NCI-H2029 treated with DMSO at 0.1 percent for 48 hours (cell line): ENCODE measurements at regions not wholly inside any gene's neighbourhood (a gene's known extent, or its start where the extent isn't known, plus 50 kb on each side); places are given as distances from the start of the nearest gene placed in this dataset.

ENCODE experiments used
- DNase-seq: peaks from one replicate; lab custom pipeline; 2025; lab: John Stamatoyannopoulos, UW

DNA sequence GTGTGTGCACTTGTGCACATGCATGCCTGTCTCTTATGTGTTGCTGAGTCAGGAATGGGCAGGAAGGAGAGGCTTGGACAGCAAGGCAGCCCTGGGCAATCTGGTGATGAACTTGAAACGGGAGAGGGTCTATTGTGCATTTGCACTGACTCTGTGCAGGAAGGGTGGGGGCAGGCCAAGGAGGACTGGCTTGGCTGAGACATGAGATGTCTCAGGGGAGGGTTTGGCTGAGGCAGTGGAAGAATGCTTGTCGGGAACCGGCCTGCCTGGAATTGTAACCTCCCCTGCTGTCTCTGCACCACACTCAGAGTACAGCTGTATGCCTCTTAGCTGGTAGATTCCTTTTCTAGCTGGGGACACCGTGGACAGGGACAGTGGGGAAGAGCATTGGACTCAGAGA lies 176.1 kb upstream of the TNP1 start:
- no peak for DNase-seq

DNA sequence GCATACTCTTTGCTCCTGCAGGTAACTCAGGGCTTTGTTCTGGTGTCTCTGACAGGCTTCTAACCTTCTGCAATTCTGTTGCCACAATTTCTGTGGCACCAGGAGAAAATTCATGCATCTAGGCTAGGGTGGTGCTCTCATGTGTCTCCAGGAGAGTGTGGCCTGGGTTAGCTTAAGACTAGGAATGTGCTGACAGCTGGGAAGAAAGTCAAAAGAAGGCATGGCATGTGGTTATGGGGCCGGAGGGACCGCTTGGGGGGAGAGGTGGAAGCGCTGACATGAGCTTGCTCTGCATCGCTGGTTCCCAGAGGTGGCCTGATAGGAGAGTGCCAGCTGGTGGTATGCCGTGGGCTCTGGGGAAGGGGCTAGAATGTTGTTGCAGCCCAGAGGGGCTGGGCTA lies 173.3 kb upstream of the TNP1 start:
- no peak for DNase-seq

DNA sequence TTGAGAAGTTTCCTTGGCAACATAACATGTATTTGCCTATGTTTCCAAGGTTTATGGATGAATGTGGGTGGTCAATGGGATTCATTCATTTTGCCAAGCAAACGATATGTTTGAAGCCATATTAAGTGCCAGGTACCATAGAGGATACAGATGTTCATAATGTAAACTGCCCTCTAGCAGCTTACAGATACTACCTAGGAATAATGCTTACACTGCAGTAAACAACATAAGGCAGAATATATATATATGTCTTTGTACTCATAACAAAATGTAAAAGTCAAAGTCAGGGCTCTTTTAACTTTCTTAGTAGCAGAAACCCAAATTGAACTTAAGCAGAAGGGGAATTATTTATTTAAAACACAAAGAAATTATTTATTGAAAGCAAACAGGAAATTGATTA lies 171.6 kb upstream of the TNP1 start:
- DNase-seq: no peak

DNA sequence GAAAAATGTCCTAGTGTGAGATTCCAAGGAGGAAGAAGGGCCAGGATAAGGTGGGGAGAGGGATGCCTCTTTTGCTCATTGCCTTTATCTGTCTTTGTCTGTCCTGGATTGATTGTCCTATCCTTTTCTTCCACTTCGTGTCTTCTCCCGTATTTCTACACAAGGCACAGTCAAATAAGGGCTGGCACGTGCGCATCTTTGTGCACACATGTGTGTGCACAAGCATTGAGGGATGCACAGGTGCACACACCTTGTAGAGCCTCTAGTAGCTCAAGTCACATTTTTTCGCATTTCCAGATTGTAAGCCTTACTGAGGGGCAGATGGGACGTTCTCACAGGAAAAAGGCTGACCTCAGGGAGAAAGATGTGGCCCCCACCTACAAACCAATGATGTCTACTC lies 170.2 kb upstream of the TNP1 start:
- DNase-seq: no peak

DNA sequence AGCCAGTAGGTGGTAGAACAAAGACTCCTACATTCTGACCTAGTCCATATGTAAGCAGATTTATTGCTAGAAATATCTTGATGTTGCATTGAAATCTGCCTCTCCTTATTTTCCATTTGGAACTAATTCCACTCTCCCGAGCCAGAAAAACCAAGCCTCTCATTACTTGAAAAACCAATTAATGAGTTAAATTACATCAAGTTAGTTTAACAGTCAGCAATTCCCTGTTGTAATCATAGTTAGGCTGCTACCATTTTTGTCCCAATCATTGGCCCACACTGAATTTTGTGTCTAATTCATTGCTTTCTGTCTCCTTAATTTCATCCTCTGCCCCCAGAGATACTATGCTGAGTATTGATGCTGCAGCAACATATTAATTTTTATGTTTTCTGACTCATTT lies 168.3 kb upstream of the TNP1 start:
- no peak for DNase-seq

DNA sequence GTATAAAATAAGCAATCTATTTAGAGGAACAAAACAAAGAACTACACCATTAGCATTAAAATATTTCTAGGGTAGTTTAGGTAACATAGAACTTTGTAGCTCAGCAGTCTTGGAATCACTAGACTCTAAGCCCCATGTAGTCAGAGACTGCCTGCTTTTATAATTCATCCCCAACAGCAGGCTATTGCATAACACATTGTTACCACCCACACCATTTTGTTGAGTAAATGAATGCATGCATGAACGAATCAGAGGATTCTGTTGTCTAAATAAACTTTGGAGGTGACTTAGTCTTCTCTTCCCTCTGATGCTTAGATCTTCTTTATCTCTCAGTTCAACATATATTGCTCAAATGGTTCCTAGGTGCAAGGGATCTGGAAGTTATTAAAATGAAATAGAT lies 167.6 kb upstream of the TNP1 start:
- no peak for DNase-seq

DNA sequence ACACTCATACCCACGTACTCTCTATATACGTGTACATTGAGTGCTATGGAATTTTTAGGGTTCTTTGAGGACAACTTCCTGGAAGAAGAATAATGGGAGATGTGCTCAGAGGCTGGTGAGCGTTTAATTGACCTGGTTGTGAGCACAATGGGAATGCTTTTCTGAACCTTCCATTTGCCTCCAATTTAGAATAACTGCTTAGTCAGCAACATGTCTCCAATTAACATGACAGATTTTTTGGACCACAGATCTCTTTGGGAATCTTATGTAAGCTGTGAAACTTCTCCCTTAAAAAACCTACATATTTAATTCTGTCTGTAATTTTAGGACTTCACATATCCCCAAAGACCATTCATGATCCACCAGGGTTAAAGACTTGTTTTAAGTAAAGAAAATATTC lies 166.7 kb upstream of the TNP1 start:
- DNase-seq: no peak

DNA sequence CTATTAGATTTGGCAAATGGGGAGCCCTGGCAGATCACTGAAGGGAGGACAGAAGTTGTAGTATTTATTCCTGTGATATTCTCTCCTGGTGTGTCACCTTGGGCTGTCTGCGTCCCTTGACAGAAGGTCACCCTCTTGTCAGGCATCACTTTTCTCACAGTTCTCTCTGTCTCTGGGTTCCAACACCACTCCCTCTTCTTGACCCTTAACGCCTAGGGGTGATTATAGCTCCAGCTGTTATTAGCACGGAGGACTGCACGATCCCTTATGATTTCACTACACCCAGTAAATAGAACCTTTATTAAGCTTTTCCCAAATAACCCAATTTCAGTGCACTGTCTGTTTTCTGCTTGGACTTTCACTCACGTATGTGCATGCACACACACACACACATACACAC lies 166.3 kb upstream of the TNP1 start:
- DNase-seq: no peak

DNA sequence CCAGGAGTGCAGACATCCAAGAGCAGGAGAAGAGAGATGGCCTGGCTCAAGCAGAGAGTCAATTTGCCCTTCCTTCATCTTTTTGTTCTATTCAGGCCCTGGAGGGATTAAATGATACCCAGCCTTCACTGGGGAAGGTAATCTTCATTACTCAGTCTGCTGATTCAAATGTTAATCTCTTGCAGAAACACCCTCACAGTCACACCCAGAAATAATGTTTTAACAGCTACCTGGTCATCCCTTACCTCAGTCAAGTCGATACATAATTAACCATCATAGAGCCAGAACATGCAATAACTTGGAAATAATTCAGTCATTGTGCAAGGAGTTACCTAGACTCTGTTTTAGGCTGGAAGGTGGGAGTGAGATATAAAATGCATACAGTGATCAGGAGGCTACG lies 163.7 kb upstream of the TNP1 start:
- DNase-seq: no peak

DNA sequence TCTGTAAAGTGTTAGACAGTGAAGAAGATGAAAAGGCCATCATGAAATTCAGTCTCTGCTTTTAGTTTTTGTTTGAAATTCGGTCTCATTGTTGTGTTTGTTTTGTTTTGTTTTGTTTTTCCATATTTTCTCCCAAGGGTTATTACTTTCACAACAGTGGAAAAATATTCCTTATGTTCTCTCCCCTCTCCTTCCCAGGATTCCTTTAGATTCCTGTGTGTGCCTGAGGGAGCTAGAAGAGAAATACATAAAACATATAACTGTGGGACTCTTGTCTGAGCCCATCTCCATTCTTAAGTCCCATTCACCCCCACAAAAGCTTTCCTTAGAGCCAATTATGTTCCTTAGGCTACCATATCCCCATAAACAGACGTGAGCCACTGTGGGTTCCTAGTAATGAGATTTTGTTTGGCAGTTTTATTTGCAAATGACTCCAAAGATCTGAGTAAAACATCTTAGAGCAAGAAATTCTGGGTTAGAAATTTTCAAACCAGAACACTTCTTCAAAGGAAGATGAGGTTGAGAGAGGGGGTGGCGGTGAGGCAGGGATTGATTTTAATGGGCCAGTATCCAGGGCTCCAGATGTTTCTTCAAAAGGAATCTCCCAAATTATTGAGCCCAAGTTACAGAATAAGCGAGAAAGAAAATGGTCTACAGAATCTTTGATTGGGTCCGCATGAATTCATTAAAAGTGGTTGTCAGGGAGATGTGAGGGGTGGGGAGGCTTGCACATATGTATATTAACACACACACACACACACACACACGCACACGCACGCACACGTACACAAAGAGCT lies 157.8 kb upstream of the TNP1 start:
- DNase-seq: no peak

DNA sequence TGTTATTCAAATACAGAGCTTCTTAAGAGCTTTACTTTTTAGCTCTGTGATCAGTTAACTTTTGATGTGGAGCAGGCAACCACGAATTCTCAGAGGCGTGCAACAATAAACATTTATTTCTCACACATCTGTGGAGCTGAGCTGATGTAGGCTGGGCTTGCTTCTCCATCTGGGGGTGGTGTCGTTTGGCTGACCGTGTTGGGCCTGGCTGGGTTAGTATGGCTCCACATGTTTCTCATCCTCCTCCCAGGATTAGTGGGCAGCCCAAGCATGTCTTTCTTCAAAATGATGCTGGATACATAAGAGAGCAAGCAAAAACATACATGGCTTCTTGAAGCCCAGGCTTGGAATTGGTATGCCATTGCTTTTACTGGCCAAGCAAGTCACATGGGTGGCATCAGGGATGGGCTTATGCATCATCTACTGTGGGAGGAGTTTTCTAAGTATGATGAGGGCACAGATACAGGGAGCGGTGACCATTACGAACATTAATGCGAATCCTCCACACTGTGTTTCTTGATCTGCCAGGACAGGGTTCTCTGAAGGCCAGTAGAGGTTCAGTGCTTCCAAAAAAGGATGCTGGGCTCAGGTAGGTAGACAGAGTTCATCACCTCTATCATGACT lies 157.0 kb upstream of the TNP1 start:
- no peak for DNase-seq

DNA sequence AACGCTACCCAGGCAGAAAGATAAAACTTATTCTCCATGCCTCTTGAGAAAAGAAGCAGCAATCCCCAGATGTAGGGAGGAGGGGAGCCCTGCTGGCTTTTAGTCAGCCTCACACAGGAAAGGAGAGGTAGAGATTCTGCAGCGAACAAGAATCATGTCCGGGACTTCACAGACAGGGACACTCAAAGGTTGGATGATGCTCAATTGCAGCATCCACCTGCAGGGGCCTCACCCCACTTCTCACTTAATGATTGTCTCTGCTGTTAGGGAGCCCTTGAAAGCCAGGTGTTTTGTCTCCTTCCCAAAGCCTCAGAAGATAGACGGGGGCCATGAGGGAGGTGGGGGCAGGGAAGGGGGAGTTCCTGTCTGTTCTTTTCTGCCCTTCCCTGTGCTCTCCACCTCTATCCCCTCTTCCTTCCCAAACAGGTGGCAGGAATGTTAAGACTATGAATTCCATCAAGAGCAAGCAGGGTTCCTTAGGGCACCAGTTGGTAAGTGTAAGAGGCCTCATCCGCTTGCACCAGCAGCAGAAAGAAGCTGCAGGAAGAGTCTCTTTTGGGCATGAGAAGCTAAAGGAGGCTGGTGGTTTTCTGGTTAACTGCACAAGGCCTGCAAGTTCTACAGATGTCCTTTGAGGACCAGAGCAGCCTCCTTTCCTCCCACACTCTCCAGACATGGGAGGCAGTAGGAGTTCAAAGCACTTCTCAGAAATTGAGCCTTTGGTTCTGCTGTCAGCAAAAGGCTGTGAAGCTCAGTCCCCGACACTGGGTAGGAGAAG lies 154.7 kb upstream of the TNP1 start:
- no peak for DNase-seq

DNA sequence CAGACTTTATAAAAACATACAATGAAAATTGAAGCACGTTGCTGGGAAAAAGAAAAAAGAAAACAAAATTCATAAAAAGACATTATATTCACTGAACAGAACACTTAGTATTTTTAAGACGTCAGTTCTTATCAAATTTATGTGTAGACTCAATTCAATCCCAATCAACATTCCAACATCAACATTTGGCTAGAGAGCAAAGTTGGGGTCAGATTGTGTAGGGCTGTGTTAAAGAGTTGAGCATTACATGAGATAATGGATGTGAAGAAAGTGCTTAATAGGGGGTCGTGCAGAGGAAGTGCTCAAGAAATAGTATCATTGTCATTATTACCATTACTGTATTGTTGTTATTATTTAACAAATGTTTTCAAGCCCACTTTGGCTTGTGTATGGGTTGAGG lies 154.1 kb upstream of the TNP1 start:
- DNase-seq: no peak

DNA sequence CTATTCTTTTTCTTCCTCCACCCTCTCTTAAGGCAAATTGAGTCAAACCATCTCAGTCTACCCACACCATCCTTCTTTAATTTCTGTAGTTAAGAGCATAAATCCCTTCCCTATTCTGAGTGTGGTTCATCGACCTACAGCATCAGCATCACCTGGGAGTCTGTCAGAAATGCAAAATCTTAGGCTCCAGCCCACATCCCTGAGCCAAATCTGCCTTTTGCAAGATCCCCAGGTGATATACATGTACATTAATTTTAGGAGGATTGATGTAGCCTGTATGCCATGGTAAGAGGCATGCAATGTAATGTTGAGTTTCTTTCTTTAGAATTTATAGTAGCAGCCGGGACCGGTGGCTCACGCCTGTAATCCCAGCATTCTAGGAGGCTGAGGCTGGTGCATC lies 151.7 kb upstream of the TNP1 start:
- no peak for DNase-seq

DNA sequence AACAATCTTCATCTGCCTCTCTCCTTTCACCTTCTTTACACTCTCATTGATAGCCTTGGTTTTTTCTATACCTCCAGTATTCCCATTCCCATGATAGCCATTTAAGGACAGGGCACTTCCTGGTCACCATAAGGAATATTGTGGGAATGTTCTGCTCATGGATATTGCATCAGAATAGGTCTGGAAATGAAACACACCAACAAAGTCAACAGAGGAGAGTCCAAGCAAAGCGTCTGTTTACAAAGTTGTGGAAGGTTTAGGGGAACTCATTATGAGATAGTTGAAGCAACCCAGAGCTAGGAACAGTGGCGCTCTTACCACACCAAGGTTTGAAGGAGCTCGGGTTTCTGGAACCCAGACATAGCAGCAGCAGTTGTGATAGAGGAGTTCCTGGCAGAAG lies 150.3 kb upstream of the TNP1 start:
- no peak for DNase-seq

DNA sequence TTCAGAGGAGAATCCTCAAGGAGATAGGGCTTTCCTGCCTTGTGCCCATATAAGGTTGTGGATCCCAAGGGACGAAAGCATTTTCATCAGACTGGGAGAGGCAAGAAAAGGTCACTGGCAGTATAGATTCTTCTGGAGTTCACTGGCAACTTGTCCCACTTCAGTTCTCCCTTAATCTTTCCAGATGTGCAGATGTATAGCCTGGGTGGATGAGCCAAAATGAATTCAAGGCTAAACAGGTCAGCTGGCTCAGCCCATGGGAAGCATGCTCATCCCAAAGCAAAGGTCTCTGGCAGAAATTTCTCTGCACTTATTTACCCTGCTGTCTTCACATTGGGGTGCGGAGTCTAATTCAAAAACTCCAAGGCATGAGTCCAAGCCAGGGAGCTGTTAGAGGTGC lies 148.9 kb upstream of the TNP1 start:
- no peak for DNase-seq

DNA sequence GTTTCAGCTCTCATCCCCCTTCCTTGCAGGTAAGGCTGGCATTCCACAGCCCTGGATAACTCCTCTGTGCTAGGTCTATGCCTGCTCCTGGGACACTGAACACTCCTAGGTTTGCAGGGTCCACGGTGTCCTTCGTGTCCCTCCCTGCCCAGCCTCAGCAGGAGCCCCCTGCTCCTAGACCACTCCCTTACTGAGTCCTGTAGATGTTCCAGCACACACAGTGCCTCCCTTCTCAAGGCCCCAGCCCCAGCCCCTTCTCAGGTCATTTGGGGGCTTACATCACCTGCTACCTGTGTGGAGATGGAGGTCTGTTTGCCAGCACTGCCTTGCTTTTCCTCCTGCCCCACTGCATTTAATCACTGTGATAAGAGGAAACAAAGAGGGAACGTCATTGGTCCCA lies 146.4 kb upstream of the TNP1 start:
- no peak for DNase-seq

DNA sequence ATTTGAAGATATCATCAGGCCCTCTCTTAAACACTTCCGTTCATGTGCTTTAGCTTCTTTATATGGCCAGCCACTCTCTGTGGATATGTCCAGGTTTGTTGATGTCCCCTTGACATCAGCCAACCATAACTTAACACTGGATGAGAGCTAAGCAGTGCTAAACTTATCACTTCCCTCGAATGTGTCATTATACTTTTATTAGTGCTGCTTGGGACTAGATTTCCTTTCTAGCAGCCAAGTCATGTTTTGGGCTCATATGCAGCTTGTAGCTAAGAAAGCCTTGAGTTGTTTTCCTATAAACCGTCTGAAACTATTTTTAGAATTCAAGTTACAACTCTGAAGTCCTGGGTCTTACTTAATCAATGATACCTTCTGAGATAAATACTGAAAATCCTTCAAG lies 144.8 kb upstream of the TNP1 start:
- DNase-seq: no peak

DNA sequence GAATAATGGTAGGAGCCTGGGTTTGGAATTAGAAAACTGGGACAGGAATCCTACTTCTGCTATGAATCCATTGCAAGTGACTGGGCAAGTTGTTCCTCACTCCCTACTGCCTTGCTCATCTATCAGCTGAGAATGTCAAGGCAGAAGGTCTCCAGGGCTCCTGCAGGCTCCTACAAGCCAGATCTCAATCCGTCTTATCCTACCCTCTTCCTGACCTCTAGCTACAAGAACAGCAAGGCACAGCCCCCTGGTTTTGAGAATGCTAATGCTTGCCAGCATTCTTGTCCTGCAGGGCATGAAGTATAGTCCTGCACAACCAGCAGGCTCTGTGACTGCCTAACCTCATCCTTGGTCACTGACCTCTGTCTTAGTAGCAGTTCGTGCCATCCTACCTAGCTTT lies 141.9 kb upstream of the TNP1 start:
- DNase-seq: no peak

DNA sequence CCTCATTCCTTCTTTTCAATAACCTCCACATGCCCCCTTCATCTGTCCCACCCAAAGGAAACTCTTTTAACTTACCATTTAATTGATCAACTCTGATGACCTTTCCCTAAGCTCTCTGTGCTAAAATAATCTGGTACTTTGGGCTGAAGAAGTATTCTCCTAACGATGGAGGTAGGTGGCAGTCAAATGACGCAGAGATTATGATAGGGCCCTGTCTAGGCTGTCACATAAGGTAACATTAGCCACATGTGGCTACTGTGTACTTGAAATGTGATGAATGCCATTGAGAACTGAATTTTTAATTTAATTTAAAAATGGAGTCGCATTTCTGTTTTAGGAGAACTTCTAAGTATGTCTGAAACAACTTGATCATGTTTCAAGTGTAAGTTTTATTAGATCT lies 140.5 kb upstream of the TNP1 start:
- no peak for DNase-seq

DNA sequence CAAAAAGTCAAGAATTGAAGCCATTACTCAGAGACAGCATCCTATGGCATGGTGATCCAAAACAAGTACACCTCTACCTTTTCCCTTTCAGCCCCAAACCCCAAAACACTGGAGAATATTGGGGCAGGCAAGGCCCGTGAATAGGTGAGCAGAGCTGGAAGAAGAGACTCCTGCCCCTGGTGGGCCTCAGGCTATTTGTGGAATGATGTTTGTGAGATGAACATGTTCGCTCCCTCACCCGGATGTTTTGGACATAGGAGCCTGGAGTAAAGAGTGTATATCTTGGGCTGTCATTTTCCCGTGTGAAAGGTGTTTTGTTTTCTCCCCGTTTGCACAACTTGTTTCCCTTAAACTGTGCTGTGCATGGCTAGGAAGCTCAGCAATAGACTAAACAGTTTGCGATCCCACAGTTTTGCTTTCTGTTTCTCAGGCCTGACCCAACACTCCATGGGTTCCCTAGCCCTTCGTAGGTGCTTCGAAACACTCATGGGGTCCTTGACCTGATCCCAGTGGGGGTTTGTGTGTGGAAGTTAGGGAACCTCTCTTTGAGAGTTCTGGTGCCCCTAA lies 136.5 kb upstream of the TNP1 start:
- no peak for DNase-seq

DNA sequence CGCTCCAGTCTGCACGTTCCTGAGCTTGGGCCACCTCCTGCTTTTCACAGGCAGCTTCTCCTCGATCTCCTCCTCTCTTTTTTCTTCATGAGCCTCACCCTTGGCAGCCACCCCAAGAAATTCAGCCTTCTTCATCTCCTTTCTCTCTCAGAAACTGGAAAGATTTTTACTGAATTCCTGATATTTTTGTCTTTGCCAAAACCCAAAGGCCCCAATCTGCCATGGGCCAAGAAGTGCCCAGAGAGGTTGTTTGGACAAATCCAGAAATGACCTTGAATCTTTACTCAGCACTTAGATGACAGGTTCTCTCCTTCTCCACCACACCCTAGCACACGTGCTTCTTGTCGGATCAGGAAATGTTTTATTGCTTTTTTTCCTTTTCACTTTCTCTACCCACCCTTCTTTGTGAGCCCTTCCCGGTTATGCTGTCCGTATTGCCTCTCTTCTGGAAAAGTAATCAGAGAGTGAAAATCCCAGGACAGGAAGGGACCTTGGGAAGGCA lies 134.5 kb upstream of the TNP1 start:
- DNase-seq: no peak
